Caco-2 (cell line): ENCODE measurements at regions not wholly inside any gene's neighbourhood (a gene's known extent, or its start where the extent isn't known, plus 50 kb on each side); places are given as distances from the start of the nearest gene placed in this dataset.
"Not testable (repeated sequence)": the region's sequence is repeated elsewhere in the genome, so short reads cannot be mapped to it uniquely, and the experiment has no call there.

Source experiments
- BruUV-seq: library from RNA; stranded (reverse); fragments of 400-500 nt; replicated peaks from 2 replicates; lab custom pipeline; 2021; lab: Mats Ljungman, UMichigan
- CTCF ChIA-PET: fragments of 300-600 bp; sonication (Branson Sonifier 250); formaldehyde crosslinking; loops from one replicate; lab custom pipeline; 2022; ENCODE audit warnings: antibody characterized with exemption; lab: Charles Lee
- POLR2A ChIA-PET: fragments of 300-600 bp; sonication (Branson Sonifier 250); formaldehyde crosslinking; loops from one replicate; lab custom pipeline; 2022; ENCODE audit warnings: antibody characterized with exemption; lab: Charles Lee
- DNase-seq, 2 experiments: peaks; one replicate each; pipeline versions ENCODE4 v3.0.0 to v3.0.0-alpha.2; 2020 to 2022
- H3K27me3 ChIP-seq: replicated peaks from 2 replicates; pipeline ENCODE4 v1.6.0; 2011; ENCODE audit warnings: low read length; ENCODE audit not compliant: control insufficient read depth, insufficient read depth
- H3K36me3 ChIP-seq: 2 replicates; pipeline ENCODE4 v1.5.1; 2011; ENCODE audit warnings: low read length; ENCODE audit not compliant: control insufficient read depth, insufficient read depth
- H3K4me1 ChIP-seq: fragments of 250-450 bp; sonication (Bioruptor Pico); 2 replicates; pipeline ENCODE4 v1.5.1; 2020; ENCODE audit warnings: mild to moderate bottlenecking
- H3K4me3 ChIP-seq: 2 replicates; pipeline ENCODE4 v1.5.1; 2011; ENCODE audit warnings: low read depth, mild to moderate bottlenecking, control low read depth, low read length
- H3K9me3 ChIP-seq: fragments of 250-450 bp; sonication (Bioruptor Pico); 2 replicates; pipeline ENCODE4 v1.5.1; 2020; ENCODE audit warnings: mild to moderate bottlenecking, moderate library complexity
- H3K27ac Mint-ChIP-seq: one replicate; pipeline ENCODE4 v1.8.0; 2022; ENCODE audit warnings: mixed read lengths; ENCODE audit not compliant: unreplicated experiment
- H3K27me3 Mint-ChIP-seq: one replicate; pipeline ENCODE4 v1.8.0; 2022; ENCODE audit warnings: mixed read lengths; ENCODE audit not compliant: insufficient read depth, unreplicated experiment
- H3K36me3 Mint-ChIP-seq: one replicate; pipeline ENCODE4 v1.8.0; 2022; ENCODE audit warnings: mild to moderate bottlenecking, mixed read lengths; ENCODE audit not compliant: insufficient read depth, unreplicated experiment
- H3K4me1 Mint-ChIP-seq: one replicate; pipeline ENCODE4 v1.8.0; 2022; ENCODE audit warnings: low read depth, mixed read lengths; ENCODE audit not compliant: unreplicated experiment
- H3K4me3 Mint-ChIP-seq: one replicate; pipeline ENCODE4 v1.8.0; 2022; ENCODE audit warnings: mild to moderate bottlenecking, moderate library complexity, mixed read lengths; ENCODE audit not compliant: unreplicated experiment
- H3K9me3 Mint-ChIP-seq: one replicate; pipeline ENCODE4 v1.8.0; 2022; ENCODE audit warnings: mixed read lengths; ENCODE audit not compliant: unreplicated experiment
- CTCF ChIP-seq, 2 experiments: fragments of 200-600 bp in 1 of 2; IDR thresholded peaks; 1 replicate in 1 of 2; 2 replicates in 1 of 2; pipeline versions ENCODE4 v1.5.1 to v1.8.0; 2011 to 2022; ENCODE audit warnings: antibody characterized with exemption in 1 of 2, control low read depth in 1 of 2, inconsistent platforms in 1 of 2, low read depth in 1 of 2, low read length in 1 of 2, mild to moderate bottlenecking in 1 of 2, moderate library complexity in 1 of 2; ENCODE audit not compliant: insufficient read depth in 1 of 2, severe bottlenecking in 1 of 2, unreplicated experiment in 1 of 2
- intact Hi-C: fragments of 100-400 bp; cut with micrococcal nuclease; formaldehyde crosslinking; loops from one replicate; pipeline ENCODE4 v1.10.0; 2022; ENCODE audit not compliant: unreplicated experiment

GRCh38 chr2:163119966-163120365, 281.4 kb upstream of the KCNH7 start:
- BruUV-seq: no TSS peak
- intact Hi-C loops: no loop called here
- H3K4me1 Mint-ChIP-seq: no peaks in the 10 kb centered on the region

GRCh38 chr2:163086940-163087339, 248.4 kb upstream of the KCNH7 start:
- Histone ChIP-seq H3K9me3 (no peaks in the 10 kb centered on the region), H3K4me1 (no peaks in the 10 kb centered on the region), H3K27me3 (no peaks in the 10 kb centered on the region), H3K4me3 (no peak overlapping the region), H3K36me3 (no peaks in the 10 kb centered on the region)
- Mint-ChIP-seq H3K27me3 (no peaks in the 10 kb centered on the region), H3K36me3 (no peaks in the 10 kb centered on the region), H3K9me3 (no peaks in the 10 kb centered on the region), H3K27ac (no peak overlapping the region), H3K4me3 (no peak overlapping the region), H3K4me1 (peaks cover 8% of the 10 kb centered on the region)
- DNase-seq: no peak
- ChIA-PET CTCF (no interaction called here), POLR2A (no interaction called here)
- TF ChIP-seq CTCF (IDR thresholded peaks at IDR 0.05; ENCODE audit: insufficient read depth in 1 of 2, low read depth in 1 of 2, low read length in 1 of 2, severe bottlenecking in 1 of 2, unreplicated experiment in 1 of 2): no peak
- no TSS peak for BruUV-seq
- intact Hi-C loops: no loop called here

More at GRCh38 chr2:163119966-163120365, 281.4 kb upstream of the KCNH7 start:
- no peak for TF ChIP-seq CTCF (IDR thresholded peaks at IDR 0.05; ENCODE audit: insufficient read depth in 1 of 2, low read depth in 1 of 2, low read length in 1 of 2, severe bottlenecking in 1 of 2, unreplicated experiment in 1 of 2)
- ChIA-PET POLR2A (no interaction called here), CTCF (no interaction called here)
- DNase-seq: no peak
- Histone ChIP-seq H3K27me3 (no peaks in the 10 kb centered on the region), H3K4me1 (no peaks in the 10 kb centered on the region), H3K4me3 (no peak overlapping the region), H3K9me3 (no peaks in the 10 kb centered on the region), H3K36me3 (no peaks in the 10 kb centered on the region)
- Mint-ChIP-seq H3K27me3 (no peaks in the 10 kb centered on the region), H3K36me3 (no peaks in the 10 kb centered on the region), H3K9me3 (no peaks in the 10 kb centered on the region), H3K4me3 (no peak overlapping the region), H3K27ac (no peak overlapping the region)

GRCh38 chr2:163085366-163086024, 246.9 kb upstream of the KCNH7 start:
- H3K9me3 ChIP-seq, H3K27me3 Mint-ChIP-seq, H3K36me3 Mint-ChIP-seq, H3K36me3 ChIP-seq, H3K4me3 ChIP-seq, H3K9me3 Mint-ChIP-seq, POLR2A ChIA-PET, CTCF ChIA-PET, H3K27ac Mint-ChIP-seq, H3K4me1 ChIP-seq, intact Hi-C loops, H3K4me1 Mint-ChIP-seq, BruUV-seq, H3K27me3 ChIP-seq, H3K4me3 Mint-ChIP-seq: not testable (repeated sequence)
- DNase-seq: peak; percentile 16 to 41
